PFSK-1 (cell line): ENCODE measurements at regions not wholly inside any gene's neighbourhood (a gene's known extent, or its start where the extent isn't known, plus 50 kb on each side); places are given as distances from the start of the nearest gene placed in this dataset.

ENCODE experiments used
- FOXP2 ChIP-seq: optimal IDR thresholded peaks from 2 replicates; pipeline ENCODE3; 2011; ENCODE audit warnings: borderline replicate concordance, control low read depth, inconsistent platforms; ENCODE audit not compliant: insufficient read depth; ENCODE audit errors: extremely low read length, extremely low read depth
- POLR2AphosphoS5 ChIP-seq: IDR thresholded peaks from 2 replicates; pipeline ENCODE4 v1.6.1; 2012; ENCODE audit warnings: low read depth, mild to moderate bottlenecking, control low read depth, low read length, moderate library complexity
- SIN3A ChIP-seq: IDR thresholded peaks from 2 replicates; pipeline ENCODE4 v1.6.1; 2012; ENCODE audit warnings: mild to moderate bottlenecking, low read length, moderate library complexity, borderline replicate concordance; ENCODE audit not compliant: insufficient read depth
- TAF1 ChIP-seq: IDR thresholded peaks from 2 replicates; pipeline ENCODE4 v1.6.1; 2012; ENCODE audit warnings: low read length, control low read depth, borderline replicate concordance; ENCODE audit not compliant: insufficient read depth
- TF ChIP-seq, protein P1 (sequence below), 2 experiments: IDR thresholded peaks; 2 replicates each; pipeline versions ENCODE4 v1.6.1 to v1.8.0; 2011 to 2012; ENCODE audit warnings: low read depth in 2 of 2, low read length in 2 of 2, control low read depth in 1 of 2, inconsistent platforms in 1 of 2, mild to moderate bottlenecking in 1 of 2, moderate library complexity in 1 of 2; ENCODE audit not compliant: insufficient read depth in 1 of 2

DNA sequence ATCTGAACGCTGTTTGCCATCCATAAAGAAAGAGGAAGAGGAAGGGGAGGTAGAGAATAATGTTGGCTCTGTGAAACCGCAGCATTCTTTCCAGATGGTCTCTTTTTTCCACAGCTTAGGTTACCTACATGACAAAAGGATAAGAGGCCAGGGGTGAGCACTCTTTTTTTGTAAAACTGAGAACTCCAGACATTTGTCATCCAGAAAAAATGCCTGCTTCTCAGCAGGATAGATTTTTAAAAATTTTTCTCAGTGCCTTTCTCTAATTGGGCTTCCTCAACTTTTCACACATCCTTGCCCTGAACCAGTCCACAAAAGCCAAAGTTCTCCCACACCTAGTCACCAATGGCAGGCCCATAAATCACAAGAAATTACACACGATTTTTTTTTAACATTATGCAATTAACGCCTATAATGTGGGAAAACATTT is 158.1 kb upstream of the TENM3 start:
- TF ChIP-seq TAF1 (no peak), FOXP2 (no peak), POLR2AphosphoS5 (no peak), SIN3A (no peak)
- TF ChIP-seq, protein P1, sequence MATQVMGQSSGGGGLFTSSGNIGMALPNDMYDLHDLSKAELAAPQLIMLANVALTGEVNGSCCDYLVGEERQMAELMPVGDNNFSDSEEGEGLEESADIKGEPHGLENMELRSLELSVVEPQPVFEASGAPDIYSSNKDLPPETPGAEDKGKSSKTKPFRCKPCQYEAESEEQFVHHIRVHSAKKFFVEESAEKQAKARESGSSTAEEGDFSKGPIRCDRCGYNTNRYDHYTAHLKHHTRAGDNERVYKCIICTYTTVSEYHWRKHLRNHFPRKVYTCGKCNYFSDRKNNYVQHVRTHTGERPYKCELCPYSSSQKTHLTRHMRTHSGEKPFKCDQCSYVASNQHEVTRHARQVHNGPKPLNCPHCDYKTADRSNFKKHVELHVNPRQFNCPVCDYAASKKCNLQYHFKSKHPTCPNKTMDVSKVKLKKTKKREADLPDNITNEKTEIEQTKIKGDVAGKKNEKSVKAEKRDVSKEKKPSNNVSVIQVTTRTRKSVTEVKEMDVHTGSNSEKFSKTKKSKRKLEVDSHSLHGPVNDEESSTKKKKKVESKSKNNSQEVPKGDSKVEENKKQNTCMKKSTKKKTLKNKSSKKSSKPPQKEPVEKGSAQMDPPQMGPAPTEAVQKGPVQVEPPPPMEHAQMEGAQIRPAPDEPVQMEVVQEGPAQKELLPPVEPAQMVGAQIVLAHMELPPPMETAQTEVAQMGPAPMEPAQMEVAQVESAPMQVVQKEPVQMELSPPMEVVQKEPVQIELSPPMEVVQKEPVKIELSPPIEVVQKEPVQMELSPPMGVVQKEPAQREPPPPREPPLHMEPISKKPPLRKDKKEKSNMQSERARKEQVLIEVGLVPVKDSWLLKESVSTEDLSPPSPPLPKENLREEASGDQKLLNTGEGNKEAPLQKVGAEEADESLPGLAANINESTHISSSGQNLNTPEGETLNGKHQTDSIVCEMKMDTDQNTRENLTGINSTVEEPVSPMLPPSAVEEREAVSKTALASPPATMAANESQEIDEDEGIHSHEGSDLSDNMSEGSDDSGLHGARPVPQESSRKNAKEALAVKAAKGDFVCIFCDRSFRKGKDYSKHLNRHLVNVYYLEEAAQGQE (IDR thresholded peaks at IDR 0.05; ENCODE audit: insufficient read depth in 1 of 2, low read depth in 2 of 2, low read length in 2 of 2): no peak

DNA sequence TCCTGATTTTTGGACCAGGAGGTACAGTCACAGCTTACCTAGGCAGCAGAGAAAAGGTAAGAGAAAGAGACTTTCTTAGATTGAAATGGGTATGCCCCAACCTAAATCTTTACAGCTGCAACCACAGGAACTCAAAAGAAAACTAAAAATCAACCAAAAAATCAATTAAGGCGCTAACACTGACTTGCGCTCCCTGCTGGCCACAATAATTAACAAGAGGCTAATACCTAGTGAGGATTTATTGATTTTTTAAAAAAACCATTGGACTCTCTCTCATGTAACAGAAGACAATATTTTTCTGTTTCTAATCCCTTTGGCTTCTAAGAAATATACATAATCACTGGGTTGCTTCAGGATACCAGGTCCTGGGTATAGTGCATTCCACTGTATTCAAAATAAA is 153.9 kb upstream of the TENM3 start:
- no peak for TF ChIP-seq POLR2AphosphoS5
- TF ChIP-seq TAF1: no peak
- TF ChIP-seq, protein P1 (IDR thresholded peaks at IDR 0.05; ENCODE audit: insufficient read depth in 1 of 2, low read depth in 2 of 2, low read length in 2 of 2): no peak

DNA sequence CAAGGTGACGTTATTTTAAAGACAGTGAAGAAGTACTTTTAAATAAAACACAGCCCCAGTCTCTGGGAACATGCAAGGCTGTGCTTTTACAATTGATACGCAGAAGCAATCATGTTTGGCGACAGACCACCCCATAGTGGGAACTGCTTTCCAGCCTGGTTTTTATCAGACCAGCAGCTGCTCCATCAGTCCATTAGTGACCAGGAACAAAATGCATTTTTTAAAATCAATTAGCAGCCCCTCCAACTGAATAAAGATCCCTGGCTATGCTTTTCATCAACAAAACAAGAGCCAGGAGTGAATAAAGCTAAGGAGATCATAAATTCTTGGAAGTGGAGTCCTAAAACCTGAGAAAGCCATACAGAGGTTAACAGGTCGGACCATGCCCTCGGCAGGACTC is 153.0 kb upstream of the TENM3 start:
- TF ChIP-seq, protein P1 (IDR thresholded peaks at IDR 0.05; ENCODE audit: insufficient read depth in 1 of 2, low read depth in 2 of 2, low read length in 2 of 2): no peak
- no peak for TF ChIP-seq SIN3A
- TF ChIP-seq FOXP2: no peak
- TF ChIP-seq TAF1: no peak
- TF ChIP-seq POLR2AphosphoS5: no peak

DNA sequence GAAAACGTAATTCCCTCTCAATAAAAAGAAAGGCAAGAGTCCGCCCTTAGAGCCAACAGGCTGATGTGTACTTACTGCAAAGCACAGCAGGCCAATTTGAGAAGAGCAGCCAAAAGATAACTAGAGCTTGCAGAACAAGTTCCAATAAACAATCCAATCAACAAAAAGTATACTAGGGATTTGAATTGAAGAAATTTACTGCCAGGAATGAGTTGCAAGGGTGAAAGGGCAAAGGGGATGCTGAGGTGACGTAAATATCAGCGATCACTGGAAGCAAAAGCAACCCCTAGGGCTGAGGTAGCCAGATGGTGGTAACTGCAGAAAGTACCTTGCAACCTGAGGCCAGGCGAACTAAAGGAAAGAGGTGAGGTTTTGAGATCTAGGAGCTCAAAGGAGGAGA is 152.1 kb upstream of the TENM3 start:
- TF ChIP-seq POLR2AphosphoS5: no peak

DNA sequence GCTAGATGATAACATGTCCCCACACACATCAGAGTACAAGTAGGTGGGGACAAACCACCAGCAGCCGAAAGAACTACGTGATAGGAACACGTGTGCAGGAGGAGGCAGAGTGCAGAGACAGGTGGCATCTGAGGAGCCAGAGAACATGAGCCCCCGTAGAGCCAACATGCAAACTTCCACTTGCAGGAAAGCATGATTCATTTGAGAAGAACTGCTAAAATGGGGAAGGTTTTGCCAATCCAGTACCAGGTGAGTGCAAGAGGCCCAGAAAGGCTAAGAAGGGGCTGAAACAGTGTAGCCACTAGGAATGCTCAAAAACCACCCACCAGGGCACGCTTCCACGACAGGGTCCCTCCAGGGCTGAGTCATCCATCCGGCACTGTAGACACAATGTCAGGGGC is 149.8 kb upstream of the TENM3 start:
- TF ChIP-seq TAF1 (no peak), FOXP2 (no peak), SIN3A (no peak), POLR2AphosphoS5 (no peak)
- TF ChIP-seq, protein P1 (IDR thresholded peaks at IDR 0.05; ENCODE audit: insufficient read depth in 1 of 2, low read depth in 2 of 2, low read length in 2 of 2): no peak
